ENCODE measurements at regions not wholly inside any gene's neighbourhood (a gene's known extent, or its start where the extent isn't known, plus 50 kb on each side); places are given as distances from the start of the nearest gene placed in this dataset.
"Not testable (repeated sequence)": the region's sequence is repeated elsewhere in the genome, so short reads cannot be mapped to it uniquely, and the experiment has no call there.

GRCh38 chr10:29713450-29713849 lies 78.7 kb upstream of the SVIL start:
- DNase-seq = no peak

- DNase-seq = no peak
Measured at GRCh38 chr10:29712108-29712507, 77.3 kb upstream of the SVIL start.

GRCh38 chr10:29710128-29710527 lies 75.4 kb upstream of the SVIL start:
- DNase-seq = no peak

- DNase-seq = no peak
Measured at GRCh38 chr10:29709484-29710002, 74.8 kb upstream of the SVIL start.

- DNase-seq = peak; percentile 42
Measured at GRCh38 chr10:29703271-29703670, 68.5 kb upstream of the SVIL start.

GRCh38 chr10:29702273-29703164 lies 67.7 kb upstream of the SVIL start:
- DNase-seq = no peak

GRCh38 chr10:29701306-29701705 lies 66.5 kb upstream of the SVIL start:
- no peak for DNase-seq

GRCh38 chr10:29699621-29700020 lies 64.8 kb upstream of the SVIL start:
- no peak for DNase-seq

- DNase-seq = no peak
Measured at GRCh38 chr10:29698773-29699490, 64.2 kb upstream of the SVIL start.

GRCh38 chr10:29696581-29696980 lies 61.8 kb upstream of the SVIL start:
- DNase-seq = not testable (repeated sequence)

- DNase-seq = no peak
Measured at GRCh38 chr10:29694121-29694520, 59.4 kb upstream of the SVIL start.

- DNase-seq = no peak
Measured at GRCh38 chr10:29692121-29692539, 57.4 kb upstream of the SVIL start.

- DNase-seq = peak; percentile 43
Measured at GRCh38 chr10:29691564-29692072, 56.8 kb upstream of the SVIL start.

GRCh38 chr10:29689001-29689400 lies 54.2 kb upstream of the SVIL start:
- no peak for DNase-seq

GRCh38 chr10:29688230-29688661 lies 53.5 kb upstream of the SVIL start:
- DNase-seq = no peak

GRCh38 chr10:29687421-29688164 lies 52.8 kb upstream of the SVIL start:
- DNase-seq = no peak

GRCh38 chr10:29685506-29685905 lies 50.7 kb upstream of the SVIL start:
- DNase-seq = no peak

Measured in NCI-H446 treated with DMSO at 0.1 percent for 48 hours (cell line).